H9 (cell line): ENCODE measurements at regions not wholly inside any gene's neighbourhood (a gene's known extent, or its start where the extent isn't known, plus 50 kb on each side); places are given as distances from the start of the nearest gene placed in this dataset.

ENCODE experiments used
- DNase-seq: peaks from one replicate; pipeline ENCODE4 v3.0.0-alpha.2; 2017
- H2AFZ ChIP-seq: one replicate; pipeline ENCODE4 v1.6.1; 2013; ENCODE audit warnings: mild to moderate bottlenecking, low read length, control low read depth, moderate library complexity
- H2AK5ac ChIP-seq: 2 replicates; pipeline ENCODE4 v1.6.1; 2013; ENCODE audit warnings: low read length, control low read depth, mixed read lengths; ENCODE audit not compliant: insufficient read length
- H2BK120ac ChIP-seq: one replicate; pipeline ENCODE4 v1.6.1; 2013; ENCODE audit warnings: low read depth, mild to moderate bottlenecking, low read length, control low read depth, inconsistent platforms; ENCODE audit not compliant: poor library complexity, severe bottlenecking
- H2BK12ac ChIP-seq: 2 replicates; pipeline ENCODE4 v1.6.1; 2013; ENCODE audit warnings: low read length, control low read depth, mixed read lengths, low read depth; ENCODE audit not compliant: insufficient read length
- H2BK15ac ChIP-seq: 2 replicates; pipeline ENCODE4 v1.6.1; 2013; ENCODE audit warnings: low read depth, low read length, control low read depth
- H2BK20ac ChIP-seq: one replicate; pipeline ENCODE4 v1.6.1; 2013; ENCODE audit warnings: low read depth, mild to moderate bottlenecking, low read length, control low read depth, inconsistent platforms; ENCODE audit not compliant: poor library complexity, severe bottlenecking
- H2BK5ac ChIP-seq: 2 replicates; pipeline ENCODE4 v1.6.1; 2013; ENCODE audit warnings: low read length, control low read depth, mixed read lengths; ENCODE audit not compliant: insufficient read length
- H3K14ac ChIP-seq: 2 replicates; pipeline ENCODE4 v1.6.1; 2013; ENCODE audit warnings: low read length, control low read depth; ENCODE audit not compliant: insufficient read depth
- H3K18ac ChIP-seq: 2 replicates; pipeline ENCODE4 v1.6.1; 2013; ENCODE audit warnings: low read depth, mild to moderate bottlenecking, mixed read lengths, low read length, control low read depth; ENCODE audit not compliant: insufficient read length
- H3K23ac ChIP-seq: 2 replicates; pipeline ENCODE4 v1.6.1; 2013; ENCODE audit warnings: low read length, control low read depth, mixed read lengths, low read depth; ENCODE audit not compliant: insufficient read length
- H3K23me2 ChIP-seq: 2 replicates; pipeline ENCODE4 v1.6.1; 2013; ENCODE audit warnings: low read depth, mild to moderate bottlenecking, mixed read lengths, low read length, control low read depth; ENCODE audit not compliant: insufficient read length, poor library complexity, severe bottlenecking
- H3K27ac ChIP-seq: 2 replicates; pipeline ENCODE4 v1.5.1; 2013; ENCODE audit warnings: low read length, control low read depth, mixed read lengths, low read depth; ENCODE audit not compliant: insufficient read length
- H3K27me3 ChIP-seq: 2 replicates; pipeline ENCODE4 v1.6.1; 2013; ENCODE audit warnings: low read length, control low read depth, inconsistent platforms; ENCODE audit not compliant: insufficient read depth
- H3K4ac ChIP-seq: 2 replicates; pipeline ENCODE4 v1.6.1; 2013; ENCODE audit warnings: low read depth, mild to moderate bottlenecking, control low read depth, inconsistent platforms, low read length, moderate library complexity
- H3K4me1 ChIP-seq: 2 replicates; pipeline ENCODE4 v1.6.1; 2013; ENCODE audit warnings: low read length, control low read depth, inconsistent platforms; ENCODE audit not compliant: insufficient read depth
- H3K4me2 ChIP-seq: 2 replicates; pipeline ENCODE4 v1.6.1; 2013; ENCODE audit warnings: low read length, control low read depth, mixed read lengths; ENCODE audit not compliant: insufficient read length, insufficient read depth
- H3K56ac ChIP-seq: 2 replicates; pipeline ENCODE4 v1.6.1; 2013; ENCODE audit warnings: low read depth, mild to moderate bottlenecking, mixed read lengths, low read length, control low read depth; ENCODE audit not compliant: insufficient read length
- H3K79me1 ChIP-seq: 2 replicates; pipeline ENCODE4 v1.6.1; 2013; ENCODE audit warnings: low read depth, mild to moderate bottlenecking, moderate library complexity, low read length, control low read depth, inconsistent platforms; ENCODE audit not compliant: insufficient read depth, poor library complexity, severe bottlenecking
- H3K79me2 ChIP-seq: 2 replicates; pipeline ENCODE4 v1.6.1; 2013; ENCODE audit warnings: low read length, control low read depth, inconsistent platforms; ENCODE audit not compliant: insufficient read depth
- H3K9ac ChIP-seq: 2 replicates; pipeline ENCODE4 v1.6.1; 2013; ENCODE audit warnings: low read length, control low read depth, mixed read lengths; ENCODE audit not compliant: insufficient read length; ENCODE audit errors: extremely low read depth
- H3K9me3 ChIP-seq: one replicate; pipeline ENCODE4 v1.6.1; 2013; ENCODE audit warnings: low read depth, low read length, inconsistent platforms; ENCODE audit not compliant: control insufficient read depth
- H3T11ph ChIP-seq: one replicate; pipeline ENCODE4 v1.6.1; 2013; ENCODE audit warnings: mild to moderate bottlenecking, low read length, control low read depth, inconsistent platforms
- H4K20me1 ChIP-seq: one replicate; pipeline ENCODE4 v1.6.1; 2013; ENCODE audit not compliant: control insufficient read depth, insufficient read length, insufficient read depth
- H4K5ac ChIP-seq: 2 replicates; pipeline ENCODE4 v1.6.1; 2013; ENCODE audit warnings: low read depth, mild to moderate bottlenecking, mixed read lengths, low read length, control low read depth; ENCODE audit not compliant: insufficient read length
- H4K8ac ChIP-seq: replicated peaks from 2 replicates; pipeline ENCODE4 v1.6.1; 2013; ENCODE audit warnings: low read length, control low read depth, mixed read lengths, low read depth; ENCODE audit not compliant: insufficient read length
- H4K91ac ChIP-seq: 2 replicates; pipeline ENCODE4 v1.6.1; 2013; ENCODE audit warnings: low read depth, mild to moderate bottlenecking, moderate library complexity, mixed read lengths, low read length, control low read depth; ENCODE audit not compliant: insufficient read length
- H3K27ac Mint-ChIP-seq, 3 experiments: 2 replicates in 2 of 3; 3 replicates in 1 of 3; pipeline ENCODE4 v1.8.0; 2020 to 2021; ENCODE audit warnings: mixed read lengths in 3 of 3, mild to moderate bottlenecking in 1 of 3, moderate library complexity in 1 of 3
- H3K27me3 Mint-ChIP-seq: 2 replicates; pipeline ENCODE4 v1.8.0; 2021; ENCODE audit warnings: low read depth, mild to moderate bottlenecking, moderate library complexity, mixed read lengths
- H3K36me3 Mint-ChIP-seq, 3 experiments: 2 replicates in 2 of 3; 3 replicates in 1 of 3; pipeline ENCODE4 v1.8.0; 2020 to 2021; ENCODE audit warnings: low read depth in 3 of 3, mixed read lengths in 3 of 3; ENCODE audit not compliant: insufficient read depth in 1 of 3
- H3K4me1 Mint-ChIP-seq, 2 experiments: 2 replicates each; pipeline ENCODE4 v1.8.0; 2020; ENCODE audit warnings: mixed read lengths in 2 of 2
- H3K4me3 Mint-ChIP-seq, 2 experiments: 2 replicates in 1 of 2; 3 replicates in 1 of 2; pipeline ENCODE4 v1.8.0; 2020 to 2021; ENCODE audit warnings: mild to moderate bottlenecking in 2 of 2, mixed read lengths in 2 of 2, moderate library complexity in 1 of 2
- H3K9me3 Mint-ChIP-seq, 2 experiments: 2 replicates in 1 of 2; 3 replicates in 1 of 2; pipeline ENCODE4 v1.8.0; 2020; ENCODE audit warnings: mild to moderate bottlenecking in 2 of 2, mixed read lengths in 2 of 2, moderate library complexity in 1 of 2
- WGBS: extraction: QIAGEN DNeasy Blood & Tissue Kit; methylation state at CpG from one replicate; pipeline ENCODE4 v1.1.7; 2013; ENCODE audit warnings: missing lambda C conversion rate, low lambda C conversion rate, mixed read lengths; ENCODE audit not compliant: insufficient read length; ENCODE audit errors: extremely low coverage; 5-methylcytosine and 5-hydroxymethylcytosine counted together
- TF ChIP-seq, protein P1 (sequence below): fragments of 200-600 bp; sonication (generic); conservative IDR thresholded peaks from 3 replicates; pipeline ENCODE4 v1.8.0; 2021; ENCODE audit warnings: antibody characterized with exemption, mild to moderate bottlenecking

- no peak overlapping the region for H2BK5ac ChIP-seq
- no peak overlapping the region for H3K23ac ChIP-seq
- no peak overlapping the region for H3K4me2 ChIP-seq
- H3K9ac ChIP-seq = no peak overlapping the region
- H3K27ac ChIP-seq = no peak overlapping the region
- H4K8ac ChIP-seq = no peak overlapping the region
- Mint-ChIP-seq H3K27me3 (peaks cover 2% of the 10 kb centered on the region; the same call in 1 of the 2 replicates), H3K27ac (no peak overlapping the region), H3K36me3 (peaks cover 0 to 9% (median 7%) of the 10 kb centered on the region in 3 experiments; a peak in 5 of 7 replicates), H3K4me3 (no peak overlapping the region), H3K9me3 (peaks cover 2 to 9% of the 10 kb centered on the region in 2 experiments; a peak in 4 of 5 replicates), H3K4me1 (peaks cover 11 to 16% of the 10 kb centered on the region in 2 experiments)
- H3K79me2 ChIP-seq = no peaks in the 10 kb centered on the region
- H2BK20ac ChIP-seq = no peak overlapping the region
- H2BK120ac ChIP-seq = no peak overlapping the region
- no peaks in the 10 kb centered on the region for H3K79me1 ChIP-seq
- no peak overlapping the region for H3T11ph ChIP-seq
- H3K14ac ChIP-seq = no peak overlapping the region
- no peak overlapping the region for H2AK5ac ChIP-seq
- no peak for DNase-seq
- no peak overlapping the region for H3K4ac ChIP-seq
- TF ChIP-seq, protein P1, sequence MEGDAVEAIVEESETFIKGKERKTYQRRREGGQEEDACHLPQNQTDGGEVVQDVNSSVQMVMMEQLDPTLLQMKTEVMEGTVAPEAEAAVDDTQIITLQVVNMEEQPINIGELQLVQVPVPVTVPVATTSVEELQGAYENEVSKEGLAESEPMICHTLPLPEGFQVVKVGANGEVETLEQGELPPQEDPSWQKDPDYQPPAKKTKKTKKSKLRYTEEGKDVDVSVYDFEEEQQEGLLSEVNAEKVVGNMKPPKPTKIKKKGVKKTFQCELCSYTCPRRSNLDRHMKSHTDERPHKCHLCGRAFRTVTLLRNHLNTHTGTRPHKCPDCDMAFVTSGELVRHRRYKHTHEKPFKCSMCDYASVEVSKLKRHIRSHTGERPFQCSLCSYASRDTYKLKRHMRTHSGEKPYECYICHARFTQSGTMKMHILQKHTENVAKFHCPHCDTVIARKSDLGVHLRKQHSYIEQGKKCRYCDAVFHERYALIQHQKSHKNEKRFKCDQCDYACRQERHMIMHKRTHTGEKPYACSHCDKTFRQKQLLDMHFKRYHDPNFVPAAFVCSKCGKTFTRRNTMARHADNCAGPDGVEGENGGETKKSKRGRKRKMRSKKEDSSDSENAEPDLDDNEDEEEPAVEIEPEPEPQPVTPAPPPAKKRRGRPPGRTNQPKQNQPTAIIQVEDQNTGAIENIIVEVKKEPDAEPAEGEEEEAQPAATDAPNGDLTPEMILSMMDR = no peak
- H2AFZ ChIP-seq = no peak overlapping the region
- H3K4me1 ChIP-seq = no peaks in the 10 kb centered on the region
- H4K20me1 ChIP-seq = no peaks in the 10 kb centered on the region
- H4K5ac ChIP-seq = no peak overlapping the region
- no peak overlapping the region for H2BK12ac ChIP-seq
- no peaks in the 10 kb centered on the region for H3K27me3 ChIP-seq
- H2BK15ac ChIP-seq = no peak overlapping the region
- H3K18ac ChIP-seq = no peak overlapping the region
- H4K91ac ChIP-seq = no peak overlapping the region
- no peak overlapping the region for H3K56ac ChIP-seq
- H3K9me3 ChIP-seq = no peaks in the 10 kb centered on the region
- no peaks in the 10 kb centered on the region for H3K23me2 ChIP-seq
- no CpG with 5 or more reads among the region's 2 CpGs for WGBS
Measured at GRCh38 chr5:142486581-142486980, 161.8 kb upstream of the SPRY4 start.
